HCT116 (cell line): ENCODE measurements at regions not wholly inside any gene's neighbourhood (a gene's known extent, or its start where the extent isn't known, plus 50 kb on each side); places are given as distances from the start of the nearest gene placed in this dataset.

Experiments
- ATAC-seq: fragments of 200-7000 bp; cut with Tn5 transposase; 2 replicates; pipeline ENCODE4 v1.9.1; 2020; ENCODE audit warnings: mild to moderate bottlenecking, moderate library complexity
- BruUV-seq: library from RNA; stranded (reverse); fragments of 400-500 nt; replicated peaks from 2 replicates; lab custom pipeline; 2021; lab: Mats Ljungman, UMichigan
- CTCF ChIA-PET: fragments of 300-600 bp; sonication (Branson Sonifier 250); formaldehyde crosslinking; loops from one replicate; lab custom pipeline; 2021; ENCODE audit warnings: antibody characterized with exemption; lab: Charles Lee
- POLR2A ChIA-PET: fragments of 300-600, 350-600 bp; sonication (Branson Sonifier 250); formaldehyde crosslinking; loops from one replicate; lab custom pipeline; 2021; ENCODE audit warnings: antibody characterized with exemption; lab: Charles Lee
- RAD21 ChIA-PET, 2 experiments: fragments of 300-600 bp; sonication (Branson Sonifier 250); formaldehyde crosslinking; loops; one replicate each; lab custom pipeline; 2023; ENCODE audit warnings: low total read pairs in 2 of 2; ENCODE audit not compliant: uncharacterized antibody in 2 of 2, unreplicated experiment in 2 of 2, low non-redundant PET in 1 of 2; lab: Charles Lee
- DNase-seq: peaks from one replicate; pipeline ENCODE4 v3.0.0-alpha.2; 2010; ENCODE audit warnings: low read depth, low spot score
- H2AFZ ChIP-seq: fragments of 200-600 bp; shearing (Covaris generic), sonication (generic); 2 replicates; pipeline ENCODE4 v1.6.1; 2017; ENCODE audit warnings: low read depth, mixed run types, mixed read lengths, antibody characterized with exemption, low read length; ENCODE audit not compliant: poor library complexity, severe bottlenecking
- H3K27ac ChIP-seq: 2 replicates; pipeline ENCODE4 v1.5.1; 2012; ENCODE audit warnings: low read depth, low read length
- H3K27me3 ChIP-seq: fragments of 200-600 bp; sonication (generic); 2 replicates; pipeline ENCODE4 v1.6.1; 2016; ENCODE audit warnings: mixed run types, low read length, mixed read lengths; ENCODE audit not compliant: insufficient read depth
- H3K36me3 ChIP-seq, 2 experiments: fragments of 200-500 bp in 1 of 2; fragments of 200-600 bp in 1 of 2; sonication (Bioruptor generic) in 1 of 2; sonication (generic) in 1 of 2; 2 replicates each; pipeline versions ENCODE4 v1.5.1 to v1.6.1; 2014 to 2016; ENCODE audit warnings: low read length in 2 of 2, inconsistent platforms in 1 of 2, mixed read lengths in 1 of 2, mixed run types in 1 of 2; ENCODE audit not compliant: insufficient read depth in 2 of 2, control insufficient read depth in 1 of 2
- H3K4me1 ChIP-seq, 2 experiments: fragments of 200-600 bp in 1 of 2; sonication (generic) in 1 of 2; 2 replicates each; pipeline versions ENCODE4 v1.5.1 to v1.6.1; 2012 to 2017; ENCODE audit warnings: low read length in 2 of 2, inconsistent platforms in 1 of 2, mild to moderate bottlenecking in 1 of 2, mixed read lengths in 1 of 2, mixed run types in 1 of 2, moderate library complexity in 1 of 2; ENCODE audit not compliant: insufficient read depth in 2 of 2, control insufficient read depth in 1 of 2
- H3K4me2 ChIP-seq: fragments of 200-600 bp; sonication (generic); 2 replicates; pipeline ENCODE4 v1.6.1; 2017; ENCODE audit warnings: mixed run types, low read length, mixed read lengths
- H3K4me3 ChIP-seq, 2 experiments: fragments of 200-600 bp in 1 of 2; sonication (generic) in 1 of 2; replicated peaks in 1 of 2; 2 replicates each; pipeline ENCODE4 v1.5.1; 2011 to 2016; ENCODE audit warnings: low read length in 2 of 2, control low read depth in 1 of 2, low read depth in 1 of 2, mild to moderate bottlenecking in 1 of 2, mixed read lengths in 1 of 2, mixed run types in 1 of 2
- H3K79me2 ChIP-seq: fragments of 200-600 bp; sonication (generic); 2 replicates; pipeline ENCODE4 v1.6.1; 2017; ENCODE audit warnings: mild to moderate bottlenecking, mixed run types, low read length, moderate library complexity, mixed read lengths; ENCODE audit not compliant: insufficient read depth
- H3K9ac ChIP-seq: fragments of 200-600 bp; sonication (generic); 2 replicates; pipeline ENCODE4 v1.6.1; 2016; ENCODE audit warnings: low read length, mixed read lengths
- H3K9me2 ChIP-seq: fragments of 200-600 bp; sonication (generic), shearing (Covaris generic); 2 replicates; pipeline ENCODE4 v1.6.1; 2017; ENCODE audit warnings: mixed run types, mild to moderate bottlenecking, moderate library complexity; ENCODE audit not compliant: insufficient read depth
- H3K9me3 ChIP-seq, 2 experiments: fragments of 200-500 bp in 1 of 2; fragments of 200-600 bp in 1 of 2; sonication (Bioruptor generic) in 1 of 2; sonication (generic) in 1 of 2; 2 replicates each; pipeline ENCODE4 v1.6.1; 2014 to 2017; ENCODE audit warnings: low read length in 2 of 2, mixed read lengths in 2 of 2, inconsistent platforms in 1 of 2, low read depth in 1 of 2, mild to moderate bottlenecking in 1 of 2, mixed run types in 1 of 2, moderate library complexity in 1 of 2; ENCODE audit not compliant: control insufficient read depth in 1 of 2, insufficient read depth in 1 of 2
- H4K20me1 ChIP-seq: fragments of 200-600 bp; sonication (generic), shearing (Covaris generic); 2 replicates; pipeline ENCODE4 v1.6.1; 2017; ENCODE audit warnings: mixed run types, mild to moderate bottlenecking, moderate library complexity; ENCODE audit not compliant: insufficient read depth
- CBX3 ChIP-seq: IDR thresholded peaks from 2 replicates; pipeline ENCODE4 v1.6.1; 2012; ENCODE audit warnings: low read depth
- CEBPB ChIP-seq: IDR thresholded peaks from 2 replicates; pipeline ENCODE4 v1.6.1; 2012; ENCODE audit warnings: low read depth
- EGR1 ChIP-seq: IDR thresholded peaks from 2 replicates; pipeline ENCODE4 v1.6.1; 2012; ENCODE audit warnings: low read depth
- ELF1 ChIP-seq: IDR thresholded peaks from 2 replicates; pipeline ENCODE4 v1.6.1; 2012; ENCODE audit warnings: low read depth, borderline replicate concordance
- EZH2 ChIP-seq: fragments of 200-600 bp; sonication (generic); IDR thresholded peaks from 2 replicates; pipeline ENCODE4 v1.6.1; 2017; ENCODE audit warnings: antibody characterized with exemption, mixed run types
- EZH2phosphoT487 ChIP-seq: fragments of 200-600 bp; IDR thresholded peaks from 2 replicates; pipeline ENCODE4 v1.6.1; 2018; ENCODE audit warnings: antibody characterized with exemption, borderline replicate concordance
- FOSL1 ChIP-seq: IDR thresholded peaks from 2 replicates; pipeline ENCODE4 v1.6.1; 2012; ENCODE audit warnings: low read depth
- POLR2A ChIP-seq: IDR thresholded peaks from 2 replicates; pipeline ENCODE4 v1.7.0; 2011; ENCODE audit warnings: borderline replicate concordance; ENCODE audit not compliant: insufficient read depth, insufficient read length; ENCODE audit errors: extremely low read depth
- POLR2AphosphoS5 ChIP-seq: IDR thresholded peaks from 2 replicates; pipeline ENCODE4 v1.6.1; 2011; ENCODE audit warnings: mild to moderate bottlenecking, low read depth, low read length, moderate library complexity
- RAD21 ChIP-seq: IDR thresholded peaks from 2 replicates; pipeline ENCODE4 v1.6.1; 2012; ENCODE audit warnings: low read depth, mild to moderate bottlenecking
- SP1 ChIP-seq: IDR thresholded peaks from 2 replicates; pipeline ENCODE4 v1.6.1; 2012; ENCODE audit warnings: low read depth
- YY1 ChIP-seq: IDR thresholded peaks from 2 replicates; pipeline ENCODE4 v1.6.1; 2011; ENCODE audit warnings: low read length, low read depth, moderate library complexity, mild to moderate bottlenecking; ENCODE audit not compliant: insufficient replicate concordance; ENCODE audit errors: extremely low read depth
- ZFX ChIP-seq: fragments of 450-650 bp; IDR thresholded peaks from 2 replicates; pipeline ENCODE4 v1.6.1; 2017
- intact Hi-C: fragments of 100-400 bp; cut with micrococcal nuclease; formaldehyde crosslinking; loops from 2 replicates; pipeline ENCODE4 v1.10.0; 2022
- TF ChIP-seq, protein P1 (sequence below): IDR thresholded peaks from 2 replicates; pipeline ENCODE4 v1.6.1; 2012; ENCODE audit warnings: low read depth
- TF ChIP-seq, protein P2 (sequence below): IDR thresholded peaks from 2 replicates; pipeline ENCODE4 v1.6.1; 2011; ENCODE audit warnings: mild to moderate bottlenecking, low read length, moderate library complexity; ENCODE audit not compliant: insufficient replicate concordance; ENCODE audit errors: extremely low read depth
- TF ChIP-seq, protein P3 (sequence below): IDR thresholded peaks from 2 replicates; pipeline ENCODE4 v1.6.1; 2012

DNA sequence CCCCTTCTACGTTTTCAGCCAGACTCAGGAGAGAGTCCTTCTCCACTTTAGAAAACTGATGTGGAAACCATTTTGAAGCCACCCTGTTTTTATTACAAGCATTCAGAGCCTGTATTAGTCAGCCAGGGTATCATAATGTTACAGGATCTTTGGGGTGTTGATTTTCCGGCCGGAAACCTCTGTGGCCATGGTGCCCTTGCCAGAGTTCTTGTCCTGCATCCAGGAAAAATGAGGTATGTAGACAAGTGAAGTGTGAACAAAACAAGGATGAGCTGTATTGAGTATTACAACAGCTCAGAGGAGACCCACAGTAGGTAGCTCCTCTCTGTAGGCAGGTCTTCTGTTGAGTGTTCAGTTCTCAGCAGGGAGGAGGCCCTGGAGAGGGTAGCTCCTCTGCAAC lies 241.0 kb upstream of the COPS8 start:
- 0 out of 2 replicates have a peak, but pooled peaks cover 6% of the 10 kb centered on the region for H3K27me3 ChIP-seq
- H4K20me1 ChIP-seq = no peaks in the 10 kb centered on the region
- no peaks in the 10 kb centered on the region; a peak in 1 of 4 replicates for H3K9me3 ChIP-seq
- ChIA-PET POLR2A (no interaction called here), CTCF (no interaction called here), RAD21 (no interaction called here)
- H2AFZ ChIP-seq = no peak overlapping the region
- no TSS peak for BruUV-seq
- H3K4me1 ChIP-seq = no peaks in the 10 kb centered on the region
- ATAC-seq (no peak), DNase-seq (no peak)
- no peak for TF ChIP-seq POLR2AphosphoS5
- no peak for TF ChIP-seq YY1
- no peak for TF ChIP-seq ELF1
- no peak for TF ChIP-seq EZH2
- no peak for TF ChIP-seq FOSL1
- TF ChIP-seq EZH2phosphoT487 = no peak
- TF ChIP-seq SP1 = no peak
- TF ChIP-seq, protein P1, sequence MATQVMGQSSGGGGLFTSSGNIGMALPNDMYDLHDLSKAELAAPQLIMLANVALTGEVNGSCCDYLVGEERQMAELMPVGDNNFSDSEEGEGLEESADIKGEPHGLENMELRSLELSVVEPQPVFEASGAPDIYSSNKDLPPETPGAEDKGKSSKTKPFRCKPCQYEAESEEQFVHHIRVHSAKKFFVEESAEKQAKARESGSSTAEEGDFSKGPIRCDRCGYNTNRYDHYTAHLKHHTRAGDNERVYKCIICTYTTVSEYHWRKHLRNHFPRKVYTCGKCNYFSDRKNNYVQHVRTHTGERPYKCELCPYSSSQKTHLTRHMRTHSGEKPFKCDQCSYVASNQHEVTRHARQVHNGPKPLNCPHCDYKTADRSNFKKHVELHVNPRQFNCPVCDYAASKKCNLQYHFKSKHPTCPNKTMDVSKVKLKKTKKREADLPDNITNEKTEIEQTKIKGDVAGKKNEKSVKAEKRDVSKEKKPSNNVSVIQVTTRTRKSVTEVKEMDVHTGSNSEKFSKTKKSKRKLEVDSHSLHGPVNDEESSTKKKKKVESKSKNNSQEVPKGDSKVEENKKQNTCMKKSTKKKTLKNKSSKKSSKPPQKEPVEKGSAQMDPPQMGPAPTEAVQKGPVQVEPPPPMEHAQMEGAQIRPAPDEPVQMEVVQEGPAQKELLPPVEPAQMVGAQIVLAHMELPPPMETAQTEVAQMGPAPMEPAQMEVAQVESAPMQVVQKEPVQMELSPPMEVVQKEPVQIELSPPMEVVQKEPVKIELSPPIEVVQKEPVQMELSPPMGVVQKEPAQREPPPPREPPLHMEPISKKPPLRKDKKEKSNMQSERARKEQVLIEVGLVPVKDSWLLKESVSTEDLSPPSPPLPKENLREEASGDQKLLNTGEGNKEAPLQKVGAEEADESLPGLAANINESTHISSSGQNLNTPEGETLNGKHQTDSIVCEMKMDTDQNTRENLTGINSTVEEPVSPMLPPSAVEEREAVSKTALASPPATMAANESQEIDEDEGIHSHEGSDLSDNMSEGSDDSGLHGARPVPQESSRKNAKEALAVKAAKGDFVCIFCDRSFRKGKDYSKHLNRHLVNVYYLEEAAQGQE = no peak
- TF ChIP-seq, protein P2, sequence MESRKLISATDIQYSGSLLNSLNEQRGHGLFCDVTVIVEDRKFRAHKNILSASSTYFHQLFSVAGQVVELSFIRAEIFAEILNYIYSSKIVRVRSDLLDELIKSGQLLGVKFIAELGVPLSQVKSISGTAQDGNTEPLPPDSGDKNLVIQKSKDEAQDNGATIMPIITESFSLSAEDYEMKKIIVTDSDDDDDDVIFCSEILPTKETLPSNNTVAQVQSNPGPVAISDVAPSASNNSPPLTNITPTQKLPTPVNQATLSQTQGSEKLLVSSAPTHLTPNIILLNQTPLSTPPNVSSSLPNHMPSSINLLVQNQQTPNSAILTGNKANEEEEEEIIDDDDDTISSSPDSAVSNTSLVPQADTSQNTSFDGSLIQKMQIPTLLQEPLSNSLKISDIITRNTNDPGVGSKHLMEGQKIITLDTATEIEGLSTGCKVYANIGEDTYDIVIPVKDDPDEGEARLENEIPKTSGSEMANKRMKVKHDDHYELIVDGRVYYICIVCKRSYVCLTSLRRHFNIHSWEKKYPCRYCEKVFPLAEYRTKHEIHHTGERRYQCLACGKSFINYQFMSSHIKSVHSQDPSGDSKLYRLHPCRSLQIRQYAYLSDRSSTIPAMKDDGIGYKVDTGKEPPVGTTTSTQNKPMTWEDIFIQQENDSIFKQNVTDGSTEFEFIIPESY = no peak
- TF ChIP-seq, protein P3, sequence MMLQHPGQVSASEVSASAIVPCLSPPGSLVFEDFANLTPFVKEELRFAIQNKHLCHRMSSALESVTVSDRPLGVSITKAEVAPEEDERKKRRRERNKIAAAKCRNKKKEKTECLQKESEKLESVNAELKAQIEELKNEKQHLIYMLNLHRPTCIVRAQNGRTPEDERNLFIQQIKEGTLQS = no peak
- TF ChIP-seq CBX3 = no peak
- no peak for TF ChIP-seq POLR2A
- TF ChIP-seq EGR1 = no peak
- TF ChIP-seq ZFX = no peak
- no peak for TF ChIP-seq CEBPB
- no peak for TF ChIP-seq RAD21
- H3K4me3 ChIP-seq = no peak overlapping the region
- H3K4me2 ChIP-seq = no peak overlapping the region
- H3K9ac ChIP-seq = no peak overlapping the region
- no peaks in the 10 kb centered on the region for H3K9me2 ChIP-seq
- no peaks in the 10 kb centered on the region for H3K79me2 ChIP-seq
- no peak overlapping the region for H3K27ac ChIP-seq
- intact Hi-C loops = no loop called here
- H3K36me3 ChIP-seq = no peaks in the 10 kb centered on the region
